ENCODE measurements at regions not wholly inside any gene's neighbourhood (a gene's known extent, or its start where the extent isn't known, plus 50 kb on each side); places are given as distances from the start of the nearest gene placed in this dataset.

GRCh38 chr19:28297586-28298157, 915.3 kb downstream of the UQCRFS1 start:
- no peak for TF ChIP-seq MAFK (IDR thresholded peaks at IDR 0.05; ENCODE audit: partially characterized antibody)
- TF ChIP-seq CTCF (IDR thresholded peaks at IDR 0.05), result no peak
- TF ChIP-seq RNF2 (IDR thresholded peaks at IDR 0.05; ENCODE audit: borderline replicate concordance, low read depth), result no peak
- TF ChIP-seq POLR2A (IDR thresholded peaks at IDR 0.05; ENCODE audit: low read length), result no peak
- no peak for TF ChIP-seq JUN (IDR thresholded peaks at IDR 0.05)
- TF ChIP-seq CHD4 (IDR thresholded peaks at IDR 0.05; ENCODE audit: borderline replicate concordance), result no peak
- TF ChIP-seq KDM5A (IDR thresholded peaks at IDR 0.05), result no peak

Data from A549 (cell line).